A673 (cell line): ENCODE measurements at regions not wholly inside any gene's neighbourhood (a gene's known extent, or its start where the extent isn't known, plus 50 kb on each side); places are given as distances from the start of the nearest gene placed in this dataset.

Source experiments
- BruUV-seq: library from RNA; stranded (reverse); fragments of 400-500 nt; replicated peaks from 2 replicates; lab custom pipeline; 2021; lab: Mats Ljungman, UMichigan
- CTCF ChIA-PET: fragments of 300-600 bp; sonication (Branson Sonifier 250); formaldehyde crosslinking; loops from one replicate; lab custom pipeline; 2022; ENCODE audit warnings: antibody characterized with exemption; lab: Charles Lee
- POLR2A ChIA-PET: fragments of 300-600 bp; sonication (Branson Sonifier 250); formaldehyde crosslinking; loops from one replicate; lab custom pipeline; 2022; ENCODE audit warnings: antibody characterized with exemption; ENCODE audit not compliant: low non-redundant PET; lab: Charles Lee
- DNase-seq: peaks from one replicate; pipeline ENCODE4 v3.0.0-alpha.2; 2015; ENCODE audit warnings: low spot score
- H3K27ac ChIP-seq: fragments of 200-600 bp; sonication (generic); 2 replicates; pipeline ENCODE4 v1.5.1; 2016; ENCODE audit warnings: mixed run types, low read depth, mild to moderate bottlenecking, mixed read lengths, antibody characterized with exemption, low read length; ENCODE audit not compliant: poor library complexity, severe bottlenecking
- H3K27me3 ChIP-seq: fragments of 200-600 bp; sonication (generic); replicated peaks from 2 replicates; pipeline ENCODE4 v1.6.1; 2017; ENCODE audit warnings: mixed run types, low read depth, mild to moderate bottlenecking, mixed read lengths, antibody characterized with exemption, low read length; ENCODE audit not compliant: insufficient read depth, poor library complexity
- H3K36me3 ChIP-seq: fragments of 200-600 bp; sonication (generic); 2 replicates; pipeline ENCODE4 v1.6.1; 2016; ENCODE audit warnings: mixed run types, mild to moderate bottlenecking, mixed read lengths, antibody characterized with exemption, low read length; ENCODE audit not compliant: insufficient read depth, poor library complexity, severe bottlenecking
- H3K4me1 ChIP-seq: fragments of 200-600 bp; sonication (generic); 2 replicates; pipeline ENCODE4 v1.6.1; 2017; ENCODE audit warnings: mixed run types, mild to moderate bottlenecking, mixed read lengths, antibody characterized with exemption, low read length; ENCODE audit not compliant: insufficient read depth, poor library complexity, severe bottlenecking
- H3K4me3 ChIP-seq: fragments of 200-600 bp; sonication (generic); 2 replicates; pipeline ENCODE4 v1.5.1; 2016; ENCODE audit warnings: low read depth, mixed run types, mild to moderate bottlenecking, mixed read lengths, low read length; ENCODE audit not compliant: poor library complexity, severe bottlenecking
- H3K9me3 ChIP-seq: fragments of 200-600 bp; sonication (generic); 2 replicates; pipeline ENCODE4 v1.6.1; 2016; ENCODE audit warnings: mixed run types, low read depth, mild to moderate bottlenecking, mixed read lengths, antibody characterized with exemption, low read length; ENCODE audit not compliant: poor library complexity, severe bottlenecking
- EZH2 ChIP-seq: fragments of 200-600 bp; sonication (generic); IDR thresholded peaks from 2 replicates; pipeline ENCODE4 v1.6.1; 2017; ENCODE audit warnings: borderline replicate concordance, low read depth, mild to moderate bottlenecking, mixed read lengths, antibody characterized with exemption, low read length; ENCODE audit not compliant: poor library complexity, severe bottlenecking
- intact Hi-C: fragments of 100-400 bp; cut with micrococcal nuclease; formaldehyde crosslinking; loops from one replicate; pipeline ENCODE4 v1.10.0; 2022; ENCODE audit not compliant: unreplicated experiment
- TF ChIP-seq, protein P1 (sequence below): fragments of 300-800, 200-600 bp; sonication (generic); conservative IDR thresholded peaks from 2 replicates; pipeline ENCODE4 v1.5.1; 2017; ENCODE audit warnings: low read depth, mild to moderate bottlenecking, antibody characterized with exemption, low read length, moderate library complexity, mixed read lengths

DNA sequence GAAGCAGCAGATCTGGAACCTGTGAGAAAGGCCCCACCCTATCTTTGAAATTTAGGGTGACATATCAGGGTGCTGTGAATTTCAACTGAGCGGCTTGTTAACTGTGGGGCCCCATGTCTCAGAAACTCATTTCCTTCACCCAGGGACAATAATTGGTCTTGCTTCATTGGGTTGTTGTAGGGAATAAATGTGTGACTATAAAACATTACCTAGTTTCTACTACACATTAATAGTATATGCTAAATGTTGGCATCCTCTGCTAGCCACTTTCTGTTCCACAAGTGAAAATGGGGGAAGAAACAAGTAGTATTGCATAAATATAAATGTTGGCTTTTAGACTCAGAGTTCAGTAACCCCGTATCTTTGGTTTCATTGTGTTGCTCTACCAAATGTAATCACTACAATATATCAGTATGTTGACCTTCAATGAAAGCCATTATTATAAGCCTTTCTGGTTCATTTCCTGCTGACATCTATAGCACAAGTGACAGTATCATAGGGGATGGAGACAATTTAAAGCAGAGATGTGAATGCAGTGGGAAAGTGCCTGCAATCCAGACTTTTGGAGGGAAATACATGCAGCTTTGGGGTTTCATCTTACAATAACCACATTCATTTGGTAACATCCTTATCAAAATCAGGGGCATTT, 905.5 kb upstream of the RAG2 start:
- Histone ChIP-seq H3K27ac (no peak overlapping the region), H3K9me3 (no peaks in the 10 kb centered on the region), H3K4me1 (no peaks in the 10 kb centered on the region), H3K27me3 (no peaks in the 10 kb centered on the region), H3K4me3 (no peak overlapping the region), H3K36me3 (no peaks in the 10 kb centered on the region)
- intact Hi-C loops: no loop called here
- DNase-seq: no peak
- no TSS peak for BruUV-seq
- ChIA-PET CTCF (no interaction called here), POLR2A (no interaction called here)
- TF ChIP-seq, protein P1, sequence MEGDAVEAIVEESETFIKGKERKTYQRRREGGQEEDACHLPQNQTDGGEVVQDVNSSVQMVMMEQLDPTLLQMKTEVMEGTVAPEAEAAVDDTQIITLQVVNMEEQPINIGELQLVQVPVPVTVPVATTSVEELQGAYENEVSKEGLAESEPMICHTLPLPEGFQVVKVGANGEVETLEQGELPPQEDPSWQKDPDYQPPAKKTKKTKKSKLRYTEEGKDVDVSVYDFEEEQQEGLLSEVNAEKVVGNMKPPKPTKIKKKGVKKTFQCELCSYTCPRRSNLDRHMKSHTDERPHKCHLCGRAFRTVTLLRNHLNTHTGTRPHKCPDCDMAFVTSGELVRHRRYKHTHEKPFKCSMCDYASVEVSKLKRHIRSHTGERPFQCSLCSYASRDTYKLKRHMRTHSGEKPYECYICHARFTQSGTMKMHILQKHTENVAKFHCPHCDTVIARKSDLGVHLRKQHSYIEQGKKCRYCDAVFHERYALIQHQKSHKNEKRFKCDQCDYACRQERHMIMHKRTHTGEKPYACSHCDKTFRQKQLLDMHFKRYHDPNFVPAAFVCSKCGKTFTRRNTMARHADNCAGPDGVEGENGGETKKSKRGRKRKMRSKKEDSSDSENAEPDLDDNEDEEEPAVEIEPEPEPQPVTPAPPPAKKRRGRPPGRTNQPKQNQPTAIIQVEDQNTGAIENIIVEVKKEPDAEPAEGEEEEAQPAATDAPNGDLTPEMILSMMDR: no peak
- TF ChIP-seq EZH2: no peak

DNA sequence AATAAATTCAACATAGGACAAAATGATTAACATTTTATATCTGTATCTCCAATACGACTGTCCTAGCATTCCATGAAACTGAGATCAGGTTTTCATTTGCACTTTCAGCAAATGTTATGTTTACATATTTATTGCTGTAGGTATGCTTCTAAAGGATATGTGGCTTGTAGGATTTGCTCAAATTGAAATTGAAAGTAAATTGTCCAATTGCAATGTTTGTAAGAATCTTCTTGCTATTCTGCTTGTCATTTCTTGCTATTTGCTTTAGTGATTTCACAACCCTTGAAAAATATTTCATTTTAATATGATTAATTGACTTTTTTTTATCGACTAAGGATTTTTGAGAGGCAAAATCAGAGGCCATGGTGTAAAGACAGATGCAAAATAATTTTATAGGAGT, 904.2 kb upstream of the RAG2 start:
- POLR2A ChIA-PET: no interaction called here
- intact Hi-C loops: no loop called here
- Histone ChIP-seq H3K4me3 (no peak overlapping the region), H3K27ac (no peak overlapping the region), H3K4me1 (no peaks in the 10 kb centered on the region), H3K27me3 (no peaks in the 10 kb centered on the region), H3K36me3 (no peaks in the 10 kb centered on the region), H3K9me3 (no peaks in the 10 kb centered on the region)
- DNase-seq: no peak
- CTCF ChIA-PET: no interaction called here
- no peak for TF ChIP-seq EZH2
- TF ChIP-seq, protein P1: no peak
- BruUV-seq: no TSS peak

DNA sequence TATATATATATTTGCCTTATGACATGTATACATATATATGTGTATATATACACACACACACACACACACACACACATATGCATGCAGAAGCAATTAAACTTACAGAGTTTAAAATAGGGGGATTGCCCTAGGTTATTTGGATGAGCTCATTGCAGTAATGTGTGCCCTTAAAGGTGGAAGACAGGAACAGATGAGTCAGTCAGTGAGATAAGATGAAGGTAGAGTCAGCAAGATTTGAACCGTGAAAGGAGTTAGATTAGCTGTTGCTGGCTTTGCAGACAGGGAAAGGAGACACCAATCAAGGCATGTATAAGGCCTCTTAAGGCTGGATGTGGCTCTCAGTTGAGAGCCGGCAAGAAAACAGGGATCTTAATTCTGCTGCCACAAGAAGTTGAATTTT, 902.4 kb upstream of the RAG2 start:
- Histone ChIP-seq H3K4me3 (no peak overlapping the region), H3K4me1 (no peaks in the 10 kb centered on the region), H3K27me3 (no peaks in the 10 kb centered on the region), H3K9me3 (no peaks in the 10 kb centered on the region), H3K36me3 (no peaks in the 10 kb centered on the region), H3K27ac (no peak overlapping the region)
- no TSS peak for BruUV-seq
- no peak for DNase-seq
- intact Hi-C loops: no loop called here
- POLR2A ChIA-PET: no interaction called here
- CTCF ChIA-PET: no interaction called here
- TF ChIP-seq, protein P1: no peak
- TF ChIP-seq EZH2: no peak
